SHP77 (cell line): ENCODE measurements at regions not wholly inside any gene's neighbourhood (a gene's known extent, or its start where the extent isn't known, plus 50 kb on each side); places are given as distances from the start of the nearest gene placed in this dataset.

ENCODE experiments used
- DNase-seq, 2 experiments: peaks; one replicate each; lab custom pipeline; 2025; lab: John Stamatoyannopoulos, UW

GRCh38 chr3:28738425-28738824 lies 389.8 kb upstream of the AZI2 start:
- no peak for DNase-seq

DNA sequence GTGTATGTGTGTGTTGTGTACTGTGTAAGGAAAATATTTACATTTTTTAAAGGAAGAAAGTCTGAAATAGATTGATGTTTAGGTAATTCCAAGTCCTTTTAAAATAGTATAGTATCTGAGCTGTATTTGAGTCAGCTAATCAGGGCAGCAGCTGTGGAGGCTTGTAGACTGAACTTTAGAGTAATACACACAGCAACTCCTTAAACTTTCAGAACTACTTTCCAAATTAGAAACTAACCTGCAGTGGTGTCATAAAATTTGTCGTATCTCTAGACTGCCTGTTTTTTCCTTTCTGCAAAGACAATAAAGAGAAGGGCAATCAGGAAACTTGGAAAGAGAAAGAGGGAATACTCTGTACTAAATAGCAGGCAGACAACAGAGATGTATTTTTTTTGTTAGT lies 391.0 kb upstream of the AZI2 start:
- DNase-seq, result no peak

DNA sequence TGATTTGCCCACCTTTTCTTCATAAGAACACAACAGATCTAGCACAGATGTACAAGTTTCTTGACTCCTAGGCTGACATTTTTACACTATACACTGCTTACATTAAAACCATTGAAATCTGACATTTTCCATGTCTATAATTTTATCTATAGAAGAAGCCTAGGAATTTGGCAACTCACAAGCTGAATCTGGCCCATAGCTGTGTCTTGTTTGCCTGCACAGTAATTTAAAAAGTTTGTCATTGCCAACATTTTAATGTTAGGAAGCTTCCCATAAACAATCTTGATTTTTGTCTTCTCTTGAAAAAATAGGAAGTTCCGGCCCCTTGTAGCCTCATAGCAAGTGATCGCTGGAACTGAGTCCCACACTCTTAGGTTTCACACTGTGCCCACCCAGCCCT lies 394.6 kb upstream of the AZI2 start:
- DNase-seq, result no peak

DNA sequence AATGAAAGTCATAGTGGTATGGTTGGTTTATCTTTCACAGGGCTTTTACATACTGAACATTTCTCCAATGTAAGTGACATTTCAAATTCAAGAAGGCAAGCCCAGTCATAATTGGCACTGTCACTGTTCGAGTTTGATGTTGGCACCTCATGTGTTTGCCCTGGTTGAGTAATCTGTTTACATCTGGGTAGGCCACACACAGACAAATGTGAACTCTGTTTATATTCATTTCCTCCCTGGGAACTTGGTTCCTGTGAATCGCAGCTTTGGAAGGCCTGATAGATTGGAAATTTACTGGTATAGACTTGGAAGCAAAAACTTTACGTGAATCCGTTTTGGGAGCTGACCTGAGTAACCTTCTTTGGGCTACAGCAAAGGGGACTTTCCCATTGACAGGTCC lies 395.2 kb upstream of the AZI2 start:
- DNase-seq, result no peak

DNA sequence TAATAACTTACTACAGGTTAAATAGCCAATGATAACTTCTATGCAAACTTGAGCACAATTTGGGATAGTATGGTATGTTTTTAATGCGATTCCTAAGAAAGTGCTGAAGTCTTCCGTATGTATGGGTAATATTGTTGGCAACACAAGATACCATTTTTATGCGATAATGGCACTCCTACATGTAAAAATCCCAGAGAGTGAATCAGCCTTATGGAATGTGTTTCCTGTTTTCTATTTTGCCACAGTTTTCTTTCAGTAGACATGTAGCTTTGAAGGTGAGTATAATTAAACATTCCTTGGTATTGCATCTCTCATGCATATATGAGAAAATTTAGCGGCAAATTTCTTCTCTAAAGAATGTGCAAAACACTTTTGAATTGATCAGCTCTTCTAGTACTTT lies 396.8 kb upstream of the AZI2 start:
- DNase-seq, result no peak

GRCh38 chr3:28745916-28746617 lies 397.4 kb upstream of the AZI2 start:
- DNase-seq, result no peak

GRCh38 chr3:28746990-28747389 lies 398.4 kb upstream of the AZI2 start:
- no peak for DNase-seq

- DNase-seq, result no peak
These were observed 403.2 kb upstream of the AZI2 start for GRCh38 chr3:28751864-28752263.

DNA sequence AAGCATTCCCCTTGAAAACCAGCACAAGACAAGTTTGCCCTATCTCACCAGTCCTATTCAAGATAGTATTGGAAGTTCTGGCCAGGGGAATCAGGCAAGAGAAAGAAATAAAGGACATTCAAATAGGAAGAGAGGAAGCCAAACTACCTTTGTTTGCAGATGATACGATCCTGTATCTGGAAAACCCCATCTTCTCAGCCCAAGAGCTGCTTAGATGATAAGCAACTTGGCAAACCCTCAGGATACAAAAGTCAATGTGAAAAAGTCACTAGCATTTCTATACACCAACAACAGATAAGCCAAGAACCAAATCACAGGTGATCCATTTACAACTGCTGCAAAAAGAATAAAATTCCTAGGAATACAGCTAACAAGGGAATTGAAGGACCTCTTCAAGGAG lies 403.7 kb upstream of the AZI2 start:
- DNase-seq, result no peak

GRCh38 chr3:28756056-28756455 lies 407.4 kb upstream of the AZI2 start:
- no peak for DNase-seq

- no peak for DNase-seq
These were observed 409.5 kb upstream of the AZI2 start for GRCh38 chr3:28758115-28758514.

DNA sequence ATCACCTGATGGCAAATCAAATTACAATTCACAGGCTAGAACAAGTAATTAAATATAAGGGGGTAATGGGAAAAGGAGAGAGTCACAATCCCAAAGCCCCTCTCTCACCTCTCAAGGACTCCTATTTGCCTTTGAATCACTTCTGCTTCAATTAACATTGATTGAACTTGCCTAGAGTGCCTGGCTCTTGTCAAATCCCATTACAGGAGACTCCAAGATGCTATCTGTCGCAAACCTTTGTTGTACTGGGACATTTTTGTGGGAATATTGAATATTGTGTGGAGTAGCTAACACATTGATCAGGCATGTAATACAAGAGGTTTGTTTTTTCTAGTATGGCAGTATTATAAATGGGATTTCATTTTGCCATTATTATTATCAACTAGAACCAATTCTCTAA lies 412.8 kb upstream of the AZI2 start:
- no peak for DNase-seq

DNA sequence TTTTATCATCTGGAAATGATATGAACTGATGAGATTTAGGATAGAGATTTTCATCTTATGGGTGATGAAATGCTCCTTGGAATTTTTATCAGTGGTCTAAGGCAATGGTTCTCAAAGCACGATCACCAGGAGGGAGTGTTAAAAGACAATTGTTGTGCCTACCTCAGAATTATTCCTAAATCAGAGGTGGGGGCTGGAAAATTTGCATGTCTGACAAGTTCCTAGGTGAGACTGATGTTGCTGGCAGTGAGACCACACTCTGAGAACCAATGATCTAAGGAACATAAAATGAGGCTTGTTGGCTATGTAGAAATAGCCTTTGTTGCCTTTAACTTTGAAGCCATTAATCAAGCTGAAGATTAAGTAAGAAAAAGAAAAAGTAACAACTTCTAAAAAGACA lies 416.6 kb upstream of the AZI2 start:
- DNase-seq, result no peak

GRCh38 chr3:28768439-28768838 lies 419.8 kb upstream of the AZI2 start:
- no peak for DNase-seq

DNA sequence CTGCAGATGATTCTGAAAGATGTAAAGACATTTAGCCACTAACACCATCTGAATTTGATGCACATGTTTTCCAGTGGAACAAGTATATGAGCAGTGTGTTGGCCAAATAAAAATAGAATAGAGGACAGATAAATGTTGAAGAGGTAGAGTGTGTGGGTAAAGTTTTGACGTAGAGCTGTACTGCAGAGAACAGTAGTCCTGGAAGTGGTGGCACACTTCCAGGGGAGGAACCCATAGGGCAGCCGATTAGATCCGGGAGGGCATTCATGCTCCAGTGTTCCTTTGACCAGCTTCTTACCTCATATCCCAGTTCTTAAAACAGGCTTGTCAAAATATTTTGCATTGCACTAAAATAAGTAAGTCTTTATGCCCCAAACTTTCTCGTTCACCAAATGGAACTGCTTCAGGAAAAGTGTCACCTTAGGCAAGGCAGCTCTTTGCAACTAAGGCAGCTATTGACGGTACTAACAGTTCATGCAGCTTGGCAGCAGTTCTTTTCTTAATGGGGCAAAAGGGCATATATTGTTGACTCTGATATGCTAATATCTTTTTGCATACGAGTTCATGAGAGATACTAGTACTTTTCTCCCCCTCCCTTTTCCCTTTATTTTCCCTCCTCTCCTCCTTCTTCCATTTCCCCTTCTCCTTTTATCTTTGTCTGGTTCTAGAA lies 429.3 kb upstream of the AZI2 start:
- no peak for DNase-seq

GRCh38 chr3:28780480-28780879 lies 431.9 kb upstream of the AZI2 start:
- no peak for DNase-seq

DNA sequence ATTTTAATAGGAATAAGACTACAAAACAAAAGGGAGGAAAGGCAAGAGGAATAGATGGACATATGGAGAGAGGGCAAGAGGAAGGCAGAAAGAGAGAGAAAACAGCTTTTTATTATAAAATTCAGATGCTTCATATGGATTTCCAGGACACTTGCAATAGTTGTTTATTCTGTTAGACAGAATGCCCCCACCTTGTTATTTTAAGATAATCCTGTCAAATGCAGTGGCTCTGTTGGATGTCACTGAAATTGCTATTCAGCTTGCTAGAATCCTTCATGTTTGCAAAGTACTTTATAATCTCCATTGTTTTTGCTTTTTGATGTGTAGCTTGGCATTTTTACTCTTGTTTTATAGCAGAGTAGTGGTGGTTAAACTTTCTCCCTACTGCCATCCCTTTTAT lies 432.4 kb upstream of the AZI2 start:
- DNase-seq, result no peak

DNA sequence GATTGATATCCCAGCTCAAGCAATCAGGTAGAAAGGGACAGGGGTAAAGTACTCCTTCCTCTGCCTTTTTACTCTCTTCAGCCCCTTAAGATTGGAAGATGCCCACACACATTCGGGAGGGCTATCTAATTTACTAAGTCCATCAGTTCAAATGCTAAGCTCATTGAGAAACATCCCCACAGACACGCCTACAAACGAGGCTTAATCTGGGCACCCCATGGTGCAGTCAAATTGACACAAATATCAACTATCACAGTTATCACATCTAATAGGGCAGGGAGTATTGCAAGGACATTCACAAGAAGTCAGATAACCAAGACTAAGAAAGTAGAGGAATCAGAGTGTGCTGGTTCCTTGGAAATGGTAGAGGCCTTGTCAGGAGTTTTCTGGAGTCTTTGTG lies 437.8 kb upstream of the AZI2 start:
- no peak for DNase-seq

DNA sequence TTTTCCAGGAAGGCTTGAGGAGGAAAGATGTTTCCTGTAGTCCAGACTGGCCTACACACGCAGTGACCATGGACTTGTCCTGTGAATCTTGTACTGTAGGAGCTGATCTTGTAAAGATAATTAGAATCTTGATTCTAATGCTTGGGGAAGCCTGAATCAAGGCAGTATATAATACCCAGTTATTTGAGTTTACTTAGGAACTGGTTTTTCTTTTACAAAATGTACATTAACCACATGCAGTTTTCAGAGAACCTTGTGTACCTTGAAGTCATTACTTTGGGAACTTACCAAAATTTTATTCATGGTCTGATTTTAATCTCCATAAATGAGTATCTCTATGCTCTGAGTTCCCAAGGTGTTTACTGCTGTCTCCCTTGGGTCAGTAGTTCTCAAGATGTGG lies 439.9 kb upstream of the AZI2 start:
- DNase-seq, result no peak

DNA sequence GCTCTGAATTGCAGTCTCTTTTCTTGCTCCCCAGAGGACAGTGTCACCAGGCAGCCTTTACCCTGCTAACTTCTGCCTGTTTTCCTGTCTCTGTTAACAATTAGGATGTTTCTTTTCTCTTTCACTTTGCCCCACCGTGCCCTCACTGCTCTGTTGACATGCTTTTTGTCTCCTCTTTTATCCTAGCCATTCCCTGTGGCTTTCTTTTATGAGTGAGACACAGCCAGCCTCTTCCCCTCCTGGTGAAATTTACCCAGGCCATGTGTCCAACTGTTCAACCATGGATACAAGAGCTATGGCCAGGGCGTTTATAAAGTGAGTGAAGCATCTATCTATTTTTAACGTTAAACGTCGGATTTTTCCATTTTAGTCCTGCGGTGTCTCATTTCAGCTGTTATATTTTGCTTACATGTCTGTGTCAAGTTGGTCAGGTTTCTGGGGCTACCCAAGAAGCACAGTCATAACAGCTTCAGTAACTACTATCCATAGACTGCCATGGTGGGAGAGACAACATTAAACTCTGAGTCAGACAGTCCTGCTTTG lies 443.2 kb upstream of the AZI2 start:
- DNase-seq, result no peak

DNA sequence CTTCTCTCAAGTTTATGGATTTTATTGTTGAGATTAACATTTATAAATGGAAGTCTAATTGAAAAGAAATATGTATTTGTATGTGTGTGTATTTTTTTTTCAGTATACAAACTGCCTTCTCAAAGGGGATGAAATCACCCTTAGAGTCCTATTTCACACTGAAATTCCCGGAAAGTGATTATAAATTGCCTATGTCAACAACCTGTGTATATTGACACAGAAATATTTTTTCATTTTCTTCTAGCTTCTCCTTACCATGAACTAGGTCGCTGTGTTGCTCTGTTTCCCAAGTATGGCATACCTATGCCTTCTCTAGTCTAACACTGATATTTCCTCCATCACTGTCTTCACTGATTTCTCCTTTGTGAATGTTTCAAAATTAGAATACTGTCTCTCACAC lies 444.0 kb upstream of the AZI2 start:
- no peak for DNase-seq

DNA sequence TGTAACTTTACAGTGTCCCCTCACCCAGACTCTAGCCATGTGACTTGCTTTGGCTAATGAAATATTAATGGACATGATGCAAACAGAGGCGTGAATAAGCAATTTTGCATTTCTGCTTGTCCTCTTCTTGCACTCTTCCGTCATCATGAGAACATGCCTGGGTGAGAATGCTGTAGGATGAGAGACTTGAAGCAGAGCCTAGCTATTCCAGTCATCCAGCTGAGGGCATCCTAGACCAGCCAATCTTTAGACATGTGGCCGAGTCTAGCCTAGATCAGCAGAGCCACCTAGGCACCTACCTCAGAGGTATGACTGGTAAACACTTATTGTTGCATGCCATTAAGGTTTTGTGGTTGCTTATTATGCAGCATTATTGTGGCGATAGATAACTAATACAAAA lies 450.5 kb upstream of the AZI2 start:
- no peak for DNase-seq

GRCh38 chr3:28800203-28800602 lies 451.6 kb upstream of the AZI2 start:
- no peak for DNase-seq

- no peak for DNase-seq
These were observed 459.4 kb upstream of the AZI2 start for GRCh38 chr3:28808068-28808467.
